GM12874 (cell line): ENCODE measurements at regions not wholly inside any gene's neighbourhood (a gene's known extent, or its start where the extent isn't known, plus 50 kb on each side); places are given as distances from the start of the nearest gene placed in this dataset.

Source experiments
- CTCF ChIP-seq: IDR thresholded peaks from 2 replicates; pipeline ENCODE4 v1.5.1; 2011; ENCODE audit warnings: low read depth, mild to moderate bottlenecking, control low read depth, low read length, moderate library complexity; ENCODE audit not compliant: insufficient read depth

- no peak for TF ChIP-seq CTCF
Observed at GRCh38 chr9:119768266-119768665, 399.0 kb upstream of the BRINP1 start.

GRCh38 chr9:119765632-119766175 lies 396.5 kb upstream of the BRINP1 start:
- TF ChIP-seq CTCF = no peak

- TF ChIP-seq CTCF = no peak
Observed at GRCh38 chr9:119763260-119763659, 394.0 kb upstream of the BRINP1 start.

- TF ChIP-seq CTCF = no peak
Observed at GRCh38 chr9:119761812-119762211, 392.6 kb upstream of the BRINP1 start.

- no peak for TF ChIP-seq CTCF
Observed at GRCh38 chr9:119758990-119759389, 389.8 kb upstream of the BRINP1 start.

- TF ChIP-seq CTCF = no peak
Observed at GRCh38 chr9:119758241-119758640, 389.0 kb upstream of the BRINP1 start.

GRCh38 chr9:119739476-119739875 lies 370.2 kb upstream of the BRINP1 start:
- TF ChIP-seq CTCF = no peak
